HepG2 (cell line): ENCODE measurements at regions not wholly inside any gene's neighbourhood (a gene's known extent, or its start where the extent isn't known, plus 50 kb on each side); places are given as distances from the start of the nearest gene placed in this dataset.
"Not testable (repeated sequence)": the region's sequence is repeated elsewhere in the genome, so short reads cannot be mapped to it uniquely, and the experiment has no call there.

Experiments
- ATAC-seq: fragments of 200-7000 bp; cut with Tn5 transposase; 3 replicates; pipeline ENCODE4 v1.9.1; 2020; ENCODE audit warnings: mild to moderate bottlenecking, moderate library complexity
- BruUV-seq: library from RNA; stranded (reverse); fragments of 400-500 nt; replicated peaks from 2 replicates; lab custom pipeline; 2021; lab: Mats Ljungman, UMichigan
- CTCF ChIA-PET: fragments of 300-600 bp; formaldehyde crosslinking; extraction: SDS; loops from one replicate; lab custom pipeline; 2021; ENCODE audit warnings: low total read pairs, inconsistent platforms, low intra/inter-chr PET ratio; lab: Yijun Ruan, JAX
- POLR2A ChIA-PET: fragments of 350-600 bp; sonication (Branson Sonifier 250); formaldehyde crosslinking; loops from one replicate; lab custom pipeline; 2020; ENCODE audit warnings: antibody characterized with exemption, inconsistent platforms; lab: Yijun Ruan, JAX
- DNase-seq: peaks from one replicate; pipeline ENCODE4 v3.0.0-alpha.2; 2015; ENCODE audit warnings: low spot score
- FAIRE-seq: peaks from 3 replicates; lab custom pipeline; 2011; peaks lifted over from hg19 to GRCh38; lab: Jason Lieb, UNC
- H2AFZ ChIP-seq: one replicate; pipeline ENCODE4 v1.6.1; 2011; ENCODE audit warnings: low read length, inconsistent platforms
- H3K27ac ChIP-seq: fragments of 300-600 bp; 3 replicates; pipeline ENCODE4 v1.8.0; 2011; ENCODE audit warnings: mixed run types, mild to moderate bottlenecking, mixed read lengths, low read length, inconsistent platforms; ENCODE audit not compliant: insufficient read depth; ENCODE audit errors: extremely low read length
- H3K27me3 ChIP-seq, 2 experiments: fragments of 200-600 bp in 1 of 2; 2 replicates in 1 of 2; 3 replicates in 1 of 2; pipeline versions ENCODE4 v1.6.0 to v1.8.0; 2011; ENCODE audit warnings: low read length in 2 of 2, mild to moderate bottlenecking in 2 of 2, moderate library complexity in 2 of 2, inconsistent platforms in 1 of 2; ENCODE audit not compliant: insufficient read depth in 2 of 2, control insufficient read depth in 1 of 2
- H3K36me3 ChIP-seq, 2 experiments: fragments of 200-600 bp in 1 of 2; replicated peaks in 1 of 2; 2 replicates in 1 of 2; 3 replicates in 1 of 2; pipeline versions ENCODE4 v1.5.1 to v1.8.0; 2011; ENCODE audit warnings: low read length in 2 of 2, inconsistent platforms in 1 of 2; ENCODE audit not compliant: insufficient read depth in 2 of 2, control insufficient read depth in 1 of 2
- H3K4me1 ChIP-seq: 2 replicates; pipeline ENCODE4 v1.5.1; 2012; ENCODE audit warnings: low read length, inconsistent platforms; ENCODE audit not compliant: insufficient read depth
- H3K4me2 ChIP-seq: 2 replicates; pipeline ENCODE4 v1.6.0; 2011; ENCODE audit warnings: low read depth, low read length, inconsistent platforms
- H3K4me3 ChIP-seq, 3 experiments: fragments of 200-600 bp in 1 of 3; sonication (generic), shearing (Covaris generic) in 1 of 3; replicated peaks in 1 of 3; 2 replicates each; pipeline ENCODE4 v1.5.1; 2011 to 2016; ENCODE audit warnings: low read length in 3 of 3, inconsistent platforms in 2 of 3, low read depth in 2 of 3, mild to moderate bottlenecking in 2 of 3, control low read depth in 1 of 3, mixed read lengths in 1 of 3; ENCODE audit not compliant: insufficient read depth in 1 of 3
- H3K79me2 ChIP-seq: one replicate; pipeline ENCODE4 v1.6.1; 2011; ENCODE audit warnings: low read length, inconsistent platforms; ENCODE audit not compliant: insufficient read depth
- H3K9ac ChIP-seq: 2 replicates; pipeline ENCODE4 v1.6.0; 2011; ENCODE audit warnings: mild to moderate bottlenecking, low read depth, low read length, inconsistent platforms; ENCODE audit not compliant: insufficient read depth
- H3K9me3 ChIP-seq: 2 replicates; pipeline ENCODE4 v1.5.1; 2012; ENCODE audit warnings: mild to moderate bottlenecking, low read length
- H4K20me1 ChIP-seq: 2 replicates; pipeline ENCODE4 v1.6.0; 2011; ENCODE audit warnings: inconsistent platforms, mild to moderate bottlenecking, low read length, moderate library complexity; ENCODE audit not compliant: insufficient read depth
- KAT8 ChIP-seq: IDR thresholded peaks from 2 replicates; pipeline ENCODE4 v1.6.1; 2016; ENCODE audit warnings: missing genetic modification reagents, missing compliant biosample characterization
- MLXIP ChIP-seq: sonication (generic); formaldehyde crosslinking; IDR thresholded peaks from 2 replicates; pipeline ENCODE4 v1.9.0; 2021; ENCODE audit warnings: missing genetic modification reagents, borderline replicate concordance
- MNT ChIP-seq: fragments of 450-650 bp; IDR thresholded peaks from 2 replicates; pipeline ENCODE4 v1.6.1; 2016
- MYNN ChIP-seq: sonication (generic); formaldehyde crosslinking; IDR thresholded peaks from 2 replicates; pipeline ENCODE4 v1.4.0; 2020; ENCODE audit warnings: mild to moderate bottlenecking, low read depth, missing genetic modification reagents
- ZNF883 ChIP-seq: sonication (generic); formaldehyde crosslinking; IDR thresholded peaks from 2 replicates; pipeline ENCODE4 v1.5.1; 2020; ENCODE audit warnings: mild to moderate bottlenecking, missing genetic modification reagents; ENCODE audit errors: not compliant biosample characterization
- WGBS: methylation state at CpG from one replicate; pipeline ENCODE4 v1.1.6; 2017; ENCODE audit warnings: low lambda C conversion rate; 5-methylcytosine and 5-hydroxymethylcytosine counted together
- in situ Hi-C: cut with HindIII; loops from 2 replicates; pipeline ENCODE4 v1.10.0; 2017; ENCODE audit warnings: low pct_unique_long_range_greater_than_20kb; ENCODE audit not compliant: extremely low pct_ligation_motif_present
- intact Hi-C: fragments of 100-400 bp; cut with micrococcal nuclease; formaldehyde crosslinking; loops from one replicate; pipeline ENCODE4 v1.10.0; 2022; ENCODE audit not compliant: unreplicated experiment

- TF ChIP-seq MLXIP (CRISPR knock-in tag) (no peak), ZNF883 (CRISPR knock-in tag) (no peak), MNT (no peak), KAT8 (CRISPR knock-in tag) (no peak), MYNN (CRISPR knock-in tag) (no peak)
- TF ChIP-seq, all 625 proteins: peak for 0
Observed at GRCh38 chr15:84400820-84401219, 165.2 kb downstream of the GOLGA6L4 start (continued).

GRCh38 chr15:84401461-84401860, 165.9 kb downstream of the GOLGA6L4 start:
- H3K9me3 ChIP-seq, CTCF ChIA-PET, H3K27me3 ChIP-seq, DNase-seq, H3K36me3 ChIP-seq, H3K4me2 ChIP-seq, H3K9ac ChIP-seq, H3K4me1 ChIP-seq, H3K4me3 ChIP-seq, H3K79me2 ChIP-seq, intact Hi-C loops, in situ Hi-C loops, H4K20me1 ChIP-seq, ATAC-seq, H3K27ac ChIP-seq, BruUV-seq, POLR2A ChIA-PET, H2AFZ ChIP-seq, FAIRE-seq: not testable (repeated sequence)
- WGBS, result 0% methylated on average over 1 of the region's 5 CpGs

GRCh38 chr15:84401891-84402840, 166.6 kb downstream of the GOLGA6L4 start:
- POLR2A ChIA-PET, H3K4me3 ChIP-seq, H3K9ac ChIP-seq, H4K20me1 ChIP-seq, DNase-seq, CTCF ChIA-PET, intact Hi-C loops, H3K27ac ChIP-seq, in situ Hi-C loops, ATAC-seq, H2AFZ ChIP-seq, H3K4me2 ChIP-seq, H3K9me3 ChIP-seq, H3K36me3 ChIP-seq, BruUV-seq, H3K27me3 ChIP-seq, H3K79me2 ChIP-seq, H3K4me1 ChIP-seq, FAIRE-seq: not testable (repeated sequence)
- 0% methylated on average over 4 of the region's 14 CpGs for WGBS
